Mesothelial cell of epicardium (in vitro differentiated cells): ENCODE measurements at regions not wholly inside any gene's neighbourhood (a gene's known extent, or its start where the extent isn't known, plus 50 kb on each side); places are given as distances from the start of the nearest gene placed in this dataset.

ENCODE experiments used
- DNase-seq, 2 experiments: peaks; one replicate each; pipeline ENCODE4 v3.0.0; 2021; ENCODE audit warnings: low spot score in 2 of 2; ENCODE audit not compliant: unreplicated experiment in 2 of 2
- H3K27ac Mint-ChIP-seq: 2 replicates; pipeline ENCODE4 v1.8.0; 2021; ENCODE audit warnings: mixed read lengths
- H3K27me3 Mint-ChIP-seq: 2 replicates; pipeline ENCODE4 v1.8.0; 2021; ENCODE audit warnings: low read depth, mixed read lengths
- H3K36me3 Mint-ChIP-seq: 2 replicates; pipeline ENCODE4 v1.8.0; 2021; ENCODE audit warnings: mixed read lengths
- H3K4me1 Mint-ChIP-seq: 2 replicates; pipeline ENCODE4 v1.8.0; 2021; ENCODE audit warnings: mixed read lengths
- H3K4me3 Mint-ChIP-seq: 2 replicates; pipeline ENCODE4 v1.8.0; 2021; ENCODE audit warnings: mild to moderate bottlenecking, moderate library complexity, mixed read lengths
- H3K9me3 Mint-ChIP-seq: 2 replicates; pipeline ENCODE4 v1.8.0; 2021; ENCODE audit warnings: mixed read lengths
- TF ChIP-seq, protein P1 (sequence below): fragments of 200-600 bp; sonication (generic); IDR thresholded peaks from one replicate; pipeline ENCODE4 v1.5.0; 2021; ENCODE audit warnings: antibody characterized with exemption; ENCODE audit not compliant: unreplicated experiment

DNA sequence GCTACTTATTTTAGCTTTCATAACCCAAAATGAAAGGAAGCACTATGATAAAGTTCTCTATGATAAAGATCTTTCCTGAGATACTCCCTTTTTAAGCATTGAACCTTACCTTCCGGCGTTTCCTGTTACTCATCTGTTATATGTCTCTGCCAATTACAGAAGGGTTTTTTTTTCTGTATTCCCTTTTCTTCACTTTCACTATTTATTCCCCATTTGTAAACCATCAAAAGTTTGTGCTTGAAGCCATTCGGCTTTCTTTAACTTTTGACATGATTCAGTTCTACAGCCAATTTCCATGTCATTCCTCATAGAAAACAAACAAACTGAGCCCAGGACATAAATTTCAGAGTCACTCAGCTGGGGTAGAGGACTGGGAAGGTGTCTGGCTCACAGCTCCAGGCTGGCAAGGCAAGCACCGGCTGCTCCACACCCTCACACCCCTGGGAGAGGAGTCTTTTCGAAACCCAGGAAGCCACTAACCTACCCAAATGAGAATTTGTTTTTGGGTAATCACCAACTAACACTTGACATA, 429.4 kb upstream of the TRIB2 start:
- Mint-ChIP-seq H3K27ac (no peak overlapping the region), H3K9me3 (peaks cover 15% of the 10 kb centered on the region), H3K4me3 (no peak overlapping the region), H3K27me3 (peaks cover 10% of the 10 kb centered on the region), H3K36me3 (peaks cover 4% of the 10 kb centered on the region), H3K4me1 (peaks cover 19% of the 10 kb centered on the region)
- TF ChIP-seq, protein P1, sequence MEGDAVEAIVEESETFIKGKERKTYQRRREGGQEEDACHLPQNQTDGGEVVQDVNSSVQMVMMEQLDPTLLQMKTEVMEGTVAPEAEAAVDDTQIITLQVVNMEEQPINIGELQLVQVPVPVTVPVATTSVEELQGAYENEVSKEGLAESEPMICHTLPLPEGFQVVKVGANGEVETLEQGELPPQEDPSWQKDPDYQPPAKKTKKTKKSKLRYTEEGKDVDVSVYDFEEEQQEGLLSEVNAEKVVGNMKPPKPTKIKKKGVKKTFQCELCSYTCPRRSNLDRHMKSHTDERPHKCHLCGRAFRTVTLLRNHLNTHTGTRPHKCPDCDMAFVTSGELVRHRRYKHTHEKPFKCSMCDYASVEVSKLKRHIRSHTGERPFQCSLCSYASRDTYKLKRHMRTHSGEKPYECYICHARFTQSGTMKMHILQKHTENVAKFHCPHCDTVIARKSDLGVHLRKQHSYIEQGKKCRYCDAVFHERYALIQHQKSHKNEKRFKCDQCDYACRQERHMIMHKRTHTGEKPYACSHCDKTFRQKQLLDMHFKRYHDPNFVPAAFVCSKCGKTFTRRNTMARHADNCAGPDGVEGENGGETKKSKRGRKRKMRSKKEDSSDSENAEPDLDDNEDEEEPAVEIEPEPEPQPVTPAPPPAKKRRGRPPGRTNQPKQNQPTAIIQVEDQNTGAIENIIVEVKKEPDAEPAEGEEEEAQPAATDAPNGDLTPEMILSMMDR, result no peak
- no peak for DNase-seq

GRCh38 chr2:12288048-12288447, 428.7 kb upstream of the TRIB2 start:
- TF ChIP-seq, protein P1, result no peak
- Mint-ChIP-seq H3K9me3 (peaks cover 15% of the 10 kb centered on the region), H3K4me3 (no peak overlapping the region), H3K36me3 (peaks cover 4% of the 10 kb centered on the region), H3K27me3 (peaks cover 10% of the 10 kb centered on the region), H3K4me1 (peaks cover 19% of the 10 kb centered on the region), H3K27ac (no peak overlapping the region)
- DNase-seq, result no peak

DNA sequence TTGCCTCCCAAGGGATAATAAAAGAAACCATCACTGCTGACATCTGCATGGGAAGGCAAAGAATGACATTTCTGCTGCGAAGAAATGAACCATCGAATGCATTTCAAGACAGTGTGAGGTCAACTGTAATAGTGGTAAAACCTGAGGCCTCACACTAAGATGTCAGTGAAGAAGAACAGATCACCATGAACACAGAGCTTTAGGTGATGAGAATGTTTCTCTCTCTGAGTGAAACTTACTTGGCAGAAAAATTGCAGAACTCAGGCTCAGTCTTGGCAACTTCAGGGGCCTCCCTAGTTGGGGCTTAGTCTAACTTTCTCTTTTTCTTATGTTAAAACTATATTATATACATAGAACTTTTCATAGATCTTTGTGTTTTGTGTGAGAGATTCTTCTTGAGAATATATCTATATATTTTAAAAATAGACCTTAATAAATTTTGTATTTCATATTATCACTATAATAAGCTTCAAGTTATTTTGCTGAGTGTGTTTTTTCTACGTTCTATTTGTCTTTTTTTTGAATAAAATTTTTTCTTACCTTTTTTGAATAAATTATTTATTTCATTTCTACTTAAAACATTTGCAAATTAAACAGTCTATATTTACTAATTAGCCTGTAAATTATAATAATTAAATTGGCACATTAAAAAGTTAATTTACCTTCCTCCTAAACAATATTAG, 427.5 kb upstream of the TRIB2 start:
- Mint-ChIP-seq H3K4me3 (no peak overlapping the region), H3K27ac (no peak overlapping the region), H3K27me3 (peaks cover 10% of the 10 kb centered on the region), H3K36me3 (peaks cover under 1% of the 10 kb centered on the region), H3K9me3 (peaks cover 18% of the 10 kb centered on the region), H3K4me1 (peaks cover 19% of the 10 kb centered on the region)
- TF ChIP-seq, protein P1, result no peak
- no peak for DNase-seq

GRCh38 chr2:12291303-12291702, 425.4 kb upstream of the TRIB2 start:
- Mint-ChIP-seq H3K27me3 (peaks cover 10% of the 10 kb centered on the region), H3K27ac (no peak overlapping the region), H3K9me3 (peaks cover 7% of the 10 kb centered on the region), H3K36me3 (no peaks in the 10 kb centered on the region), H3K4me1 (peaks cover 19% of the 10 kb centered on the region), H3K4me3 (no peak overlapping the region)
- TF ChIP-seq, protein P1, result no peak
- no peak for DNase-seq

- Mint-ChIP-seq H3K4me3 (no peak overlapping the region), H3K27ac (no peak overlapping the region), H3K4me1 (peaks cover 4% of the 10 kb centered on the region), H3K27me3 (peaks cover 10% of the 10 kb centered on the region), H3K9me3 (peaks cover 7% of the 10 kb centered on the region), H3K36me3 (no peaks in the 10 kb centered on the region)
- DNase-seq, result no peak
- TF ChIP-seq, protein P1, result no peak
Measured at GRCh38 chr2:12293874-12294273, 422.9 kb upstream of the TRIB2 start.
